GM23248 (cell line): ENCODE measurements at regions not wholly inside any gene's neighbourhood (a gene's known extent, or its start where the extent isn't known, plus 50 kb on each side); places are given as distances from the start of the nearest gene placed in this dataset.

Experiments used
- EZH2 ChIP-seq: fragments of 200-600 bp; sonication (generic); IDR thresholded peaks from 2 replicates; pipeline ENCODE4 v1.6.1; 2018; ENCODE audit warnings: antibody characterized with exemption, mild to moderate bottlenecking; ENCODE audit not compliant: insufficient read depth, poor library complexity, severe bottlenecking
- EZH2phosphoT487 ChIP-seq: fragments of 200-600 bp; sonication (generic); IDR thresholded peaks from 2 replicates; pipeline ENCODE4 v1.6.1; 2018; ENCODE audit warnings: antibody characterized with exemption, moderate library complexity, mild to moderate bottlenecking, low read depth; ENCODE audit not compliant: insufficient read depth

- TF ChIP-seq EZH2 (no peak), EZH2phosphoT487 (no peak)
Measured at GRCh38 chr4:112938461-112939058, 110.9 kb upstream of the ANK2 start.
